ENCODE measurements at regions not wholly inside any gene's neighbourhood (a gene's known extent, or its start where the extent isn't known, plus 50 kb on each side); places are given as distances from the start of the nearest gene placed in this dataset.

DNA sequence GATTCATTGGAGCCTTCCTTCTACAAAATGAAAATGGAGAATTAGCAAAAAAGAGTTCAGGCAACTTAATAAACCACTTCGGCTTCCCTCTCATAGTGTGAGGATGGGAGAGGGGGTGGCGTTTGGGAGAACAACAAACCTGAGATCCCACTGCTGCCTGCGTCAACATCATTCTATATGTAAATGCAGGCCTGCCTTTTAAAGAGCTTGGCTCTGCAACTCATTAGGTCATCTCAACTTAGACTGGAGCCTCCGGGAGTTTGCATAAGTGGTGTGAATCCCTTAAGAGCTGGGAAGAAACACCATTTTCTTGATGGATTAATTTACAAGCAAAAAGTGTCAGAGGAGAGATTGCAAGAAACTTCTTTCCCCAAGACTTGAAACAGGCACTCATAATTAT is 127.6 kb upstream of the DAB1 start:
- TF ChIP-seq, protein P1, sequence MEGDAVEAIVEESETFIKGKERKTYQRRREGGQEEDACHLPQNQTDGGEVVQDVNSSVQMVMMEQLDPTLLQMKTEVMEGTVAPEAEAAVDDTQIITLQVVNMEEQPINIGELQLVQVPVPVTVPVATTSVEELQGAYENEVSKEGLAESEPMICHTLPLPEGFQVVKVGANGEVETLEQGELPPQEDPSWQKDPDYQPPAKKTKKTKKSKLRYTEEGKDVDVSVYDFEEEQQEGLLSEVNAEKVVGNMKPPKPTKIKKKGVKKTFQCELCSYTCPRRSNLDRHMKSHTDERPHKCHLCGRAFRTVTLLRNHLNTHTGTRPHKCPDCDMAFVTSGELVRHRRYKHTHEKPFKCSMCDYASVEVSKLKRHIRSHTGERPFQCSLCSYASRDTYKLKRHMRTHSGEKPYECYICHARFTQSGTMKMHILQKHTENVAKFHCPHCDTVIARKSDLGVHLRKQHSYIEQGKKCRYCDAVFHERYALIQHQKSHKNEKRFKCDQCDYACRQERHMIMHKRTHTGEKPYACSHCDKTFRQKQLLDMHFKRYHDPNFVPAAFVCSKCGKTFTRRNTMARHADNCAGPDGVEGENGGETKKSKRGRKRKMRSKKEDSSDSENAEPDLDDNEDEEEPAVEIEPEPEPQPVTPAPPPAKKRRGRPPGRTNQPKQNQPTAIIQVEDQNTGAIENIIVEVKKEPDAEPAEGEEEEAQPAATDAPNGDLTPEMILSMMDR (IDR thresholded peaks at IDR 0.05; ENCODE audit: insufficient read depth, low read depth, low read length), result no peak
- no peak for TF ChIP-seq EZH2 (IDR thresholded peaks at IDR 0.05; ENCODE audit: insufficient read depth, low read length)

Data from astrocyte (in vitro differentiated cells and primary cell).